ENCODE measurements at regions not wholly inside any gene's neighbourhood (a gene's known extent, or its start where the extent isn't known, plus 50 kb on each side); places are given as distances from the start of the nearest gene placed in this dataset.
"Not testable (repeated sequence)": the region's sequence is repeated elsewhere in the genome, so short reads cannot be mapped to it uniquely, and the experiment has no call there.

GRCh38 chr21:19122356-19122755 is 718.8 kb upstream of the TMPRSS15 start:
- DNase-seq = no peak

DNA sequence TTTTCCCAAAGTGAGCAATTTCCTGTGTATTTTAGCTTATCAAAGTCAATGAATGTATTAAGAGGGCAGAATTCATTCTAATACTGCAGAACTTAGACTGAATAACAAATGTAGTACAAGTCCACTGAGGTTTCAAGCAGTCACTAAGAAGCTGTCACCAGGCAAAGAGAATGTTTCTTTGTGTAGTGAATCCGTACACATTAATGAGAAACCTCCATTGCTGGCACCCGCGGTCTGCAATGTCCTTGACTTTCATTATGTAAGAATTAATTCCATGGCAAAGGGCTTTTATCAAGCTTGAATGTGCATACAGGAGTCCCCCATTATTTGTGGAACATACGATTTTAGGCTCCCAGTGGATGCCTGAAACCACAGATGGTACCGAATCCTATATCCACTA is 719.5 kb upstream of the TMPRSS15 start:
- DNase-seq = no peak

GRCh38 chr21:19123525-19123924 is 719.9 kb upstream of the TMPRSS15 start:
- DNase-seq = no peak

DNA sequence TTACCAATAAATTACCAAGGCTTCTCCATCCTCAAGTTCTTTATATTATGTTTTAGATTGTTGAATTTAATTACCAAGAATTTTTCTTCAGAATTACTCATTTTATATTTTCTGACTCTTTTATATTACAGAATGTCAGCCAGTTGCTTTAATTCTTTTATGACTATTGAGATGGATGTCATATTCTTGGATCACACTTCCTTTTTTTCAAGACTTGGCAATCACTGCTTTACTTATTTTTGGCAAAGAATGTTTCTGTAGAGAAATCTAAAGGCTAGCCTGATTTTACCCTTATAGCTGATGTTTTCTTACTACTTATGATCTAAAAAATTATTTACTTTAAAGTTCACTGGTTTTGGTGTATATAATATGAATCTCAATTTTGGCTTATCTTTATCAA is 721.1 kb upstream of the TMPRSS15 start:
- no peak for DNase-seq

DNA sequence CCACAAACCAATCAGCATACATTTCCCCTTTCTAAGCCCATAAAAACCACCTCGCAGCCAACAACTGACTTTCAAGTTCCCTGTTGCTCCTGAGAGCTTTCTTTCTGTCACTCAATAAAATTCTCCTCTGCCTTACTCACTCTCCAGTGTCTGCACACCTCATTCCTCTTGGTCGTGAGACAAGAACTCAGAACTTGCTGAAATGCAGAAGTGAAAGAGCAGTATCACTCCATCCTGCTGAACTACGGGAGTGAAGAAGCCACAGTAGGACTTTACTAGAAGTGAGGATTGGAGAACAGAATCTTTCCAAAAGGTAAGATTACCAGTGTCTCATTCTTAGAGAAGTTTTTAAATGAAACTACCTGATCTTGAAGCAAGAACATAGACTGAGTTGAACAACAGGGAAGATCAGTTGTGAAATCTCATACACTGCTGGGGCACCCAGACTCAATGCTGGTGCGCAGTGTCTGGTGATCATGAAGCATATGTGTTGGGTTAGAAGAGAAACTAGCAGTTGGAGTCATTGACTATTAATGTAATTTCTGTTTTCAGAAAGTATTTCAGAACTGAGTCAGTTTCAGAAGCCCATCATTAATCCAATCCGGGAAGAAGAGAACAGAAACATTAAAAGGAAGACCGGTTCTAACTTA is 726.9 kb upstream of the TMPRSS15 start:
- DNase-seq = no peak

DNA sequence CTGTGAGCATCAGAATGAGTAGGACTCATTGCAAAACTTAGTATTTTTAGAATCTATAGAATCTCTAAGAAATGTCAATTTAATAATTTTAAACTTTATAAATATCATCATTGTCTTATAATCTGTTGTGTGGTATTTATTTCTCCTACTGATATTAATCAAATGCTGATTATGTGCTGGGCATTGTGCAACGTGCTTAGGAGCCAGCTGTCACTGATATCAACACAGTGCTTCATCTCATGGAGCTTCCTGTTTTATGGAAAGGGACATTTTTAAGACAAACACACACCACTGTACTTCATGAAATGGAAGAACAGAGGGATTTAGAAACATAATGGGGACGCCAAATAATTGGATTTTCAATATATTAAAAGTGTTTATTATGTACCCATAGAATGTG is 737.9 kb upstream of the TMPRSS15 start:
- DNase-seq = no peak

DNA sequence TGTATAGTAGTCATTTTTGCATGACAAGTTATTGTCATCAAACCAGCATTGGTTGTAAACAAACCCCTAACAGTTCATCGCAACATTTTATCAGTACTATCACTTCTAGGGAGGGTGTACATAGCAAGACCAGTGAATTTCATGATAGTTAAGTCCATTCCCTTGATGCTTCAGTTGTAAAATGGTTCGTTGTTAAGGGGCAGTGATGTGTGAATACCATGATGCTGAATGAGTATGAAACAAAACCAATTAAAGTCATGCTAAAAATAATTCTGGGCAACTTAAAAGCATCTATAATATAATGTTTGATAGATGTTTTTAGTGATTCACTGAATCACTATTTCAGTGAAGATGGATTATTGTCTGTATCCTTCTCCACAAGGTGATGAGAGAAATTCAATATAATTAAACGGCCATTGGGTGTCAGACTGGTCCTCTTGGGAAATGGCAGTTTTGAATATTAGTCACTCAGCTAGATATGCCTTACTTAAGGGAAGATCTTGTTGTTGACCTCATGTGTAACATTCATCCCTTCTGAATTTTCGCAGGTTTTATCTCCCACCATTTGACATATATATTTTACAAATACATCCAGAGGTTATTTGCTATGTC is 742.2 kb upstream of the TMPRSS15 start:
- no peak for DNase-seq

- DNase-seq = no peak
Observed at GRCh38 chr21:19148056-19148455, 744.5 kb upstream of the TMPRSS15 start.

- no peak for DNase-seq
Observed at GRCh38 chr21:19171585-19171984, 768.0 kb upstream of the TMPRSS15 start.

DNA sequence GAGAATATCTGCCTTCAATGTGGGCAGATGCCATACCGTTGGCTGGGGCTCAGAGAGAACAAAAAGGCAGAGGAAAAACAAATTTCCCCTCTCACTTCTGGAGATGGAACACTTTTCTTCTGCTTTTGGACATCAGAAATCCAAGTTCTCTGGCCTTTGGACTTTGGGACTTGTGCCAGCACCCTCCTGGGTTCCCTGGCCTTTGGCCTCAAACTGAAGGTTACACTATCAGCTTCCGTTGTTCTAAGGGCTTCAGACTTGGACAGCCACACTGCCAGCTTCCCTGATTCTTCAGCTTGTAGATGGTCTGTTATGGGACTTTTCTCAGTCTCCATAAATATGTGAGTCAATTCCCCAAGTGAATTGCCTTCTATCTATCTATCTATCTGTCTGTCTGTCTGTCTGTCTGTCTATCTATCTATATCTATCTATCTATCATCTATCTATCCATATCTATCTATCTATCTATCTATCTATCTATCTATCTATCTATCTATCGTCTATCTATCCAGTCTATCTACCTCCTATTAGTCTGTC is 778.1 kb upstream of the TMPRSS15 start:
- DNase-seq = no peak

DNA sequence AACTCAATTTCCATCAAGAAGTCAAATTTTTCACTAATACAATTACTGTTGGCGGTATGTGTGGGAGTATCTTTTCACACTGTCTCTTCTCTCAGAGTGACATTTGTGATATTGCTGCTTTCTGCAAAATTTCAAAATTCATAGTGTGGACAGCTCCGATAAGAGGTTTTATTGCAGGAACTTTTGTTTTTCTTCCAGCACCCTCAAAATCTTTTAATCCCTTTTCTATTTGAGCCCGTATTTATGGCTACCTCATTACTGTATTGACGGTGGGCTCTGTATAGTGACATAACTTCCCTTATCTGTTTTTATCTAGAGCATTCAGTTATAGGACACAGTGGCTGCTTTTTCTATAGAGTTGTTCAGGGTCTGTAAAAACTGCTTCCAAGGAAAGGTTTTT is 794.4 kb upstream of the TMPRSS15 start:
- no peak for DNase-seq

DNA sequence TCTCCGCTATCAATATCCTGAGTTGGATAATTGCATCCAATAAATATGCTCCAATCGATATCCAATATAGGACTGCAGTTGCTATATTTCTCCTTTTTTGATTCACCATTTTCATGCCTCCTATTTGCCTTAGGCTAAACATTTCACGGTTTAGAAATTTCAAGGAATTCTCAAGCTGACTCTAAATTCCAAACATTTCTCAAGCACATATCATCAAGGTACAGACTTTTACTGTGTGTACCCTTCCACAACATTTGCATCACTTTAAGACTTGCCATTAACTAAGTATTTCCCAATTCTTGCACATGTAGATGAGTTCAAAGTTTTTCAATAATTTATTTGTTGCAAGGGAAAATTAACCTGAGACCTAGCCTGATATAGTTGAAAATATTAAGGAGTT is 795.2 kb upstream of the TMPRSS15 start:
- DNase-seq = no peak

GRCh38 chr21:19218163-19218562 is 814.6 kb upstream of the TMPRSS15 start:
- DNase-seq = no peak

GRCh38 chr21:19224090-19224489 is 820.5 kb upstream of the TMPRSS15 start:
- DNase-seq = no peak

DNA sequence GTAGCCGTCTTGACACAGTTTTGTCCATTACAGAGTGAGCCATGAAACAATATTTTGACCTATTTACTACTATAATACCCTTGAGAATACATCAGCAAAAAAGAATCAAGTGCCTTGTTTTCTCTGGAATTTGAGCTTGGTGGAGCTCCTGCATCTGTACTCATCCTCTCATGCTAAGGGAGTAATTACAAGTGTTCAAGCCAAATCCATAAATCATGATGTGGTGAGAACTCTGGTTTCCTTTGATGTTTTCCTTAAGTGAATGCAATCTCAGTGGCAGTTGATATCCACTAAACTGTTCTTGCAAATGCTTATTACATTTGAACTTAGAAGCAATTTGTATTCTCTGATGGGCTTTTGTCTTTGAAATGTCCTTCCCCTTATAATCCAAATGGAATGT is 824.6 kb upstream of the TMPRSS15 start:
- no peak for DNase-seq

- not testable (repeated sequence) for DNase-seq
Observed at GRCh38 chr21:19233841-19234240, 830.3 kb upstream of the TMPRSS15 start.

DNA sequence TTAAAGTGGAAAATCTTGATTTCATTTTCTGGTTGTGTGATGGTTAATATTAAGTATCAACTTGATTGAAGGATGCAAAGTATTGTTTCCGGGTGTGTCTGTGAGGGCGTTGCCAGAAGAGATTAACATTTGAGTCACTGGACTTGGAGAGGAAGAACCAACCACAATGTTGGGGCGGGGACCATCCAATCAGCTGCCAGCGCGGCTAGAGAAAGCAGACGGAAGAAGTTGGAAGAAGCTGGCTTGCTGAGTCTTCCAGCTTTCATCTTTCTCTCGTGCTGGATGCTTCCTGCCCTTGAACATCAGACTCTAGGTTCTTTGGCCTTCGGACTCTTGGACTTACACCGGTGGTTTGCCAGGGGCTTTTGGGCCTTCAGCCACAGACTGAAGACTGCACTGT is 832.6 kb upstream of the TMPRSS15 start:
- no peak for DNase-seq

- DNase-seq = no peak
Observed at GRCh38 chr21:19237608-19238007, 834.0 kb upstream of the TMPRSS15 start.

DNA sequence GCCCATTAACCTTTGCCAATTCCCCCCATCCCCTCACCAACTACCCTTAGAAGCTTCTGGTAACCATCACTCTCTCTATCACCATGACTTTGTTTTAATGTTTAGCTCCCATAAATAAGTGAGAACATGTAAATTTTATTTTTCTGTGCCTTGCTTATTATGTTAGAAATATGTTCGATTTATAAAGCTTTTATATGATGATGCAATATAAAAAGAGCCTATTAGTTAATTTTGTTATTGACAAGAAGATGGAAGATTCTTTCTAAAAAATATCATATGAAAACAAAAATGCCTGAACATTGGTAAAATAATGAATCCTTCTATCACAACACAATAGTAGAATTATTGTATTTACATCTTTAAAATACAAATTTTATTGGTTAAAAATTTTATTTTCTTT is 836.1 kb upstream of the TMPRSS15 start:
- no peak for DNase-seq

DNA sequence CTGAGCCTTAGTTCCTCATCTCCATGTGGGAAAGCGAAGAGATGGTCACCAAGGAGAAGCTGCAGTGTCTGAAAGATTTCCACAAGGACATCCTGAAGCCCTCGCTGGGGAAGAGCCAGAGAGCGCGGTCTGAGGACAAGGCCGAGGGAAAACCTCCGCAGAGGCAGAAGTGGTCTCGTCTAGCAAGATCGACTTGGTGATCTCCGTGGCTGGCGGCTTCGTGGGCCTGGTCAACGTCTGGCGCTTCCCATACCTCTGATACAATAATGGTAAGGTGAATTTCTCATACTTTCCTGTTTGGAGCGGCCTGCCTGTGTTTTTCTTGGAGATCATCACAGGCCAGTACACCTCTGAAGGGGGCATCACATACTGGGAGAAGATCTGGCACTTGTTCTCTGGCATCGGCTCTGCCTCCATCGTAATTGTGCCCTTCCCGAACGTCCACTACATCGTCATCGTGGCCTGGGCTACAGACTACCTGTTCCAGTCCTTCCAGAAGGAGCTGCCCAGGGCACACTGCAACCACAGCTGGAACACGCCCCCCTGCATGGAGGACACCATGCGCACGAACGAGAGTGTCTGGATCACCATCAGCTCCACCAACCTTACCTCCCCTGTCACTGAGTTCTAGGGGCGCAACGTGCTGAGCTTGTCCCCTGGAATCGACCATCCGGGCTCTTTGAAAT is 841.1 kb upstream of the TMPRSS15 start:
- no peak for DNase-seq

DNA sequence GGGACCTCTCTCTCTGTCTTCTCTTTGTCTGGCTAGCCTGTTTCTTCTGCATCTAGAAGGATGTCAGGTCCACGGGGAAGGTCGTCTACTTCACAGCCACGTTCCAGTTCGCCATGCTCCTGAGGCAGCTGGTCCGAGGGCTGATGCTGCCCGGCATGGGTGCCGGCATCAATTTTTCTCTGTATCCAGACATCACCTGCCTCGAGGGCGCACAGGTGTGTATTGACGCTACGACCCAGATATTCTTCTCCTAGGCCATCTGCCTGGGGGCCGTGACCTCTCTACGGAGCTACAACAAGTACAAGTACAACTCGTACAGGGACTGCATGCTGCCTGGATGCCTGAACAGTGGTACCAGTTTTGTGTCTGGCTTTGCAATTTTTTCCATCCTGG is 841.6 kb upstream of the TMPRSS15 start:
- no peak for DNase-seq

GRCh38 chr21:19246018-19246417 is 842.4 kb upstream of the TMPRSS15 start:
- no peak for DNase-seq

GRCh38 chr21:19256934-19257660 is 853.5 kb upstream of the TMPRSS15 start:
- no peak for DNase-seq

All from activated CD4-positive, CD25-positive, alpha-beta regulatory T cell treated with anti-CD3 and anti-CD28 coated beads, Interleukin-2, amount 50 U/mL, for 72 hours (primary cell).